ENCODE measurements at regions not wholly inside any gene's neighbourhood (a gene's known extent, or its start where the extent isn't known, plus 50 kb on each side); places are given as distances from the start of the nearest gene placed in this dataset.
A peak's percentile ranks its signal among the peaks of the same experiment; 100 is the strongest.

GRCh38 chr2:226017537-226017936 is 618.0 kb downstream of the NYAP2 start:
- Histone ChIP-seq H3K27ac (replicated peaks) (no peak overlapping the region), H3K9me3 (replicated peaks) (peaks cover 11% of the 10 kb centered on the region), H3K27me3 (ENCODE audit: low read depth) (no peaks in the 10 kb centered on the region), H3K36me3 (no peaks in the 10 kb centered on the region), H3K4me1 (no peaks in the 10 kb centered on the region), H3K4me3 (no peak overlapping the region)
- TF ChIP-seq CTCF (IDR thresholded peaks at IDR 0.05; ENCODE audit: borderline replicate concordance): no peak
- no peak for DNase-seq
- intact Hi-C loops (cut with micrococcal nuclease): no loop called here

GRCh38 chr2:226017107-226017506 is 617.6 kb downstream of the NYAP2 start:
- no peak for DNase-seq
- no peak overlapping the region for H3K27ac ChIP-seq (replicated peaks)
- intact Hi-C loops (cut with micrococcal nuclease): no loop called here
- no peak overlapping the region for H3K4me3 ChIP-seq
- H3K36me3 ChIP-seq: no peaks in the 10 kb centered on the region
- no peak for TF ChIP-seq CTCF (IDR thresholded peaks at IDR 0.05; ENCODE audit: borderline replicate concordance)
- H3K4me1 ChIP-seq: no peaks in the 10 kb centered on the region
- no peaks in the 10 kb centered on the region for H3K27me3 ChIP-seq (ENCODE audit: low read depth)
- peaks cover 11% of the 10 kb centered on the region for H3K9me3 ChIP-seq (replicated peaks)

GRCh38 chr2:226011716-226012450 is 612.4 kb downstream of the NYAP2 start:
- Histone ChIP-seq H3K36me3 (no peaks in the 10 kb centered on the region), H3K4me3 (no peak overlapping the region), H3K9me3 (replicated peaks) (no peaks in the 10 kb centered on the region), H3K4me1 (no peaks in the 10 kb centered on the region), H3K27ac (replicated peaks) (no peak overlapping the region), H3K27me3 (ENCODE audit: low read depth) (no peaks in the 10 kb centered on the region)
- TF ChIP-seq CTCF (IDR thresholded peaks at IDR 0.05; ENCODE audit: borderline replicate concordance): no peak
- DNase-seq: no peak
- intact Hi-C loops (cut with micrococcal nuclease): no loop called here

- intact Hi-C loops (cut with micrococcal nuclease): no loop called here
- no peak for DNase-seq
- peaks cover 7% of the 10 kb centered on the region for H3K4me1 ChIP-seq
Observed at GRCh38 chr2:226002438-226002837, 602.9 kb downstream of the NYAP2 start.

GRCh38 chr2:226001716-226002115 is 602.2 kb downstream of the NYAP2 start:
- no peaks in the 10 kb centered on the region for H3K36me3 ChIP-seq
- no peaks in the 10 kb centered on the region for H3K27me3 ChIP-seq (ENCODE audit: low read depth)
- H3K27ac ChIP-seq (replicated peaks): no peak overlapping the region
- H3K9me3 ChIP-seq (replicated peaks): no peaks in the 10 kb centered on the region
- H3K4me3 ChIP-seq: no peak overlapping the region
- intact Hi-C loops (cut with micrococcal nuclease): no loop called here
- no peak for TF ChIP-seq CTCF (IDR thresholded peaks at IDR 0.05; ENCODE audit: borderline replicate concordance)
- DNase-seq: no peak
- H3K4me1 ChIP-seq: peaks cover 7% of the 10 kb centered on the region

More at GRCh38 chr2:226002438-226002837, 602.9 kb downstream of the NYAP2 start:
- peak overlapping the region; percentile 50 for H3K27ac ChIP-seq (replicated peaks)
- H3K4me3 ChIP-seq: no peak overlapping the region
- no peak for TF ChIP-seq CTCF (IDR thresholded peaks at IDR 0.05; ENCODE audit: borderline replicate concordance)
- no peaks in the 10 kb centered on the region for H3K27me3 ChIP-seq (ENCODE audit: low read depth)
- H3K9me3 ChIP-seq (replicated peaks): no peaks in the 10 kb centered on the region
- no peaks in the 10 kb centered on the region for H3K36me3 ChIP-seq

Data from left ventricle myocardium inferior (tissue), 1 donor.